Karpas-422 (cell line): ENCODE measurements at regions not wholly inside any gene's neighbourhood (a gene's known extent, or its start where the extent isn't known, plus 50 kb on each side); places are given as distances from the start of the nearest gene placed in this dataset.

ENCODE experiments used
- DNase-seq: peaks from one replicate; pipeline ENCODE4 v3.0.0-alpha.2; 2015
- H2AFZ ChIP-seq: fragments of 200-600 bp; sonication (generic); 2 replicates; pipeline ENCODE4 v1.6.1; 2014; ENCODE audit warnings: antibody characterized with exemption, low read length, mixed read lengths
- H3K27ac ChIP-seq: fragments of 200-600 bp; sonication (generic); 2 replicates; pipeline ENCODE4 v1.5.1; 2014; ENCODE audit warnings: mild to moderate bottlenecking, low read length, moderate library complexity
- H3K27me3 ChIP-seq: fragments of 200-600 bp; sonication (generic); 2 replicates; pipeline ENCODE4 v1.6.1; 2014; ENCODE audit warnings: low read length, mixed read lengths
- H3K36me3 ChIP-seq: fragments of 200-600 bp; sonication (generic); 2 replicates; pipeline ENCODE4 v1.6.1; 2014; ENCODE audit warnings: low read length, mixed read lengths; ENCODE audit not compliant: insufficient read depth
- H3K4me1 ChIP-seq: fragments of 200-600 bp; sonication (generic); 2 replicates; pipeline ENCODE4 v1.6.1; 2014; ENCODE audit warnings: mild to moderate bottlenecking, low read length, mixed read lengths
- H3K4me2 ChIP-seq: fragments of 200-600 bp; sonication (generic); 2 replicates; pipeline ENCODE4 v1.6.1; 2014; ENCODE audit warnings: low read length, low read depth, mild to moderate bottlenecking; ENCODE audit not compliant: poor library complexity, severe bottlenecking
- H3K4me3 ChIP-seq: fragments of 200-600 bp; sonication (generic); 2 replicates; pipeline ENCODE4 v1.5.1; 2014; ENCODE audit warnings: mild to moderate bottlenecking, antibody characterized with exemption, low read length, mixed read lengths
- H3K79me2 ChIP-seq: fragments of 200-600 bp; sonication (generic); 2 replicates; pipeline ENCODE4 v1.6.1; 2014; ENCODE audit warnings: mild to moderate bottlenecking, low read length, mixed read lengths
- H3K9ac ChIP-seq: fragments of 200-600 bp; sonication (generic); 2 replicates; pipeline ENCODE4 v1.6.0; 2014; ENCODE audit warnings: low read length
- H3K9me2 ChIP-seq: fragments of 200-600 bp; sonication (generic), shearing (Covaris generic); replicated peaks from 2 replicates; pipeline ENCODE4 v1.6.0; 2014; ENCODE audit warnings: mild to moderate bottlenecking, low read length, moderate library complexity; ENCODE audit not compliant: insufficient read depth
- H3K9me3 ChIP-seq: fragments of 300-700, 200-600 bp; sonication (generic); 2 replicates; pipeline ENCODE4 v1.6.1; 2014; ENCODE audit warnings: low read length, mixed read lengths
- H4K20me1 ChIP-seq: fragments of 200-600 bp; sonication (generic); 2 replicates; pipeline ENCODE4 v1.6.1; 2014; ENCODE audit warnings: mild to moderate bottlenecking, antibody characterized with exemption, low read length, low read depth; ENCODE audit not compliant: insufficient read depth

DNA sequence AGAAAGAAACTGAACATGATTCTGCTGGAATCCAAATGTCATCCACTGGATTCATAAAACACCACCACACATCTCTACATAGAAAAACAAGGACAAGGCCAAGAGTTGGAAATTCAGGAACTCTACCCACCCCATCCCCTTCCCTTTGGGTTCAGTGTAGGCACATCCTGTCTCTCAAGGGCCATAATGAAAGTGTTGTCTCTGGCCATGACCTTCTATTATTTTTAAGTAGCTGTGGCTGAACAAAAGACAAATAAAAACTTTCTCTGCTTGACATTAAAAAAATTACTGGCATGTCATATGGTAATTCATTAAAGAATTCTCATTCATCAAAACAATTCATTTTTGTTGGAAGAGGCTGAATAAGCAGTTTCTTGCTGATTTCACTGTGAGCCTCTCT is 54.9 kb upstream of the ZBTB18 start:
- no peaks in the 10 kb centered on the region for H3K4me1 ChIP-seq
- H3K4me3 ChIP-seq: no peak overlapping the region
- no peaks in the 10 kb centered on the region for H3K9me2 ChIP-seq
- H3K27me3 ChIP-seq: no peaks in the 10 kb centered on the region
- H2AFZ ChIP-seq: no peak overlapping the region
- no peaks in the 10 kb centered on the region for H3K9me3 ChIP-seq
- H4K20me1 ChIP-seq: no peaks in the 10 kb centered on the region
- no peak overlapping the region for H3K9ac ChIP-seq
- no peaks in the 10 kb centered on the region for H3K36me3 ChIP-seq
- no peak for DNase-seq
- no peaks in the 10 kb centered on the region for H3K79me2 ChIP-seq
- no peak overlapping the region for H3K4me2 ChIP-seq
- H3K27ac ChIP-seq: no peak overlapping the region

DNA sequence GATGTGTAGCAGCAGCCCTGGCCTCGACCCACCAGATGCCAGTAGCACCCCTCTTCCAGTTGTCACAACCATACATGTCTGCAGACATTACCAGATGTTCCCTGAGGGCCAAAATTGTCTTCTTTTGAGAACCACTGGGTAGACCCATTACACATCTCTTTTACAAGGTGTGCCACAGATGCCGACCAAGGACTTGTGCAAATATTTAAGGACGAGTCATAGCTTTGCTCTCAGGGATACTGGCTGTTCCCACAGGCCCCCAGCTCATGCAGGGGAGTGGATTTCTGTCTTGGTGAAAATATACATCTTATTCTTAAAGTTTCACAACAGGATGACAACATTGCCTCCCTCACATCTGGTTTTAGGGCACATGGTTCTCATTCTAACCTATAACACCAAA is 59.4 kb upstream of the ZBTB18 start:
- Histone ChIP-seq H4K20me1 (no peaks in the 10 kb centered on the region), H3K4me1 (no peaks in the 10 kb centered on the region), H2AFZ (no peak overlapping the region), H3K9me3 (no peaks in the 10 kb centered on the region), H3K27me3 (no peaks in the 10 kb centered on the region), H3K4me3 (no peak overlapping the region), H3K9ac (no peak overlapping the region), H3K9me2 (no peaks in the 10 kb centered on the region), H3K79me2 (no peaks in the 10 kb centered on the region), H3K4me2 (no peak overlapping the region), H3K36me3 (no peaks in the 10 kb centered on the region), H3K27ac (no peak overlapping the region)
- DNase-seq: no peak

DNA sequence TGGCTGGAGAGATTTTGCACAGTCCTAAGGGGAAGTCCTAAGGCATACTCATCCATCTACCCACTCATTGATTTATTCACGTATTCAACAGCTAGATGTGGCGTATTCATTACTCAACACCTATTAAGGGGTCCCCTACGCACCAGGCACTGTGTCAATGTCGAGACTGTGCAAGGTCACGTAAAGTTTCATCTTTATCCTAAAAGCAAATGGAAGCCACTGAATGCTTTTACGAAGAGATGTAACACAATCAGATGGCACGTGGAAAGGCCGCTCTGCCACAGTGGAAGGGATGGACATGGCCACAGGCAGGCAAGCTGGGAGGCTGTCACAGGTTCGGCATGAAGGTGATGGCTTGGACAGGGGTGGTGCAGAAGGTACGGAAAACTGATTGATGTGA is 66.3 kb upstream of the ZBTB18 start:
- H3K27me3 ChIP-seq: no peaks in the 10 kb centered on the region
- H3K4me2 ChIP-seq: no peak overlapping the region
- H3K9me2 ChIP-seq: no peaks in the 10 kb centered on the region
- H3K9ac ChIP-seq: no peak overlapping the region
- H2AFZ ChIP-seq: no peak overlapping the region
- no peak overlapping the region for H3K4me3 ChIP-seq
- no peaks in the 10 kb centered on the region for H3K4me1 ChIP-seq
- no peaks in the 10 kb centered on the region for H3K36me3 ChIP-seq
- no peaks in the 10 kb centered on the region for H4K20me1 ChIP-seq
- H3K9me3 ChIP-seq: no peaks in the 10 kb centered on the region
- H3K27ac ChIP-seq: no peak overlapping the region
- H3K79me2 ChIP-seq: no peaks in the 10 kb centered on the region
- no peak for DNase-seq

DNA sequence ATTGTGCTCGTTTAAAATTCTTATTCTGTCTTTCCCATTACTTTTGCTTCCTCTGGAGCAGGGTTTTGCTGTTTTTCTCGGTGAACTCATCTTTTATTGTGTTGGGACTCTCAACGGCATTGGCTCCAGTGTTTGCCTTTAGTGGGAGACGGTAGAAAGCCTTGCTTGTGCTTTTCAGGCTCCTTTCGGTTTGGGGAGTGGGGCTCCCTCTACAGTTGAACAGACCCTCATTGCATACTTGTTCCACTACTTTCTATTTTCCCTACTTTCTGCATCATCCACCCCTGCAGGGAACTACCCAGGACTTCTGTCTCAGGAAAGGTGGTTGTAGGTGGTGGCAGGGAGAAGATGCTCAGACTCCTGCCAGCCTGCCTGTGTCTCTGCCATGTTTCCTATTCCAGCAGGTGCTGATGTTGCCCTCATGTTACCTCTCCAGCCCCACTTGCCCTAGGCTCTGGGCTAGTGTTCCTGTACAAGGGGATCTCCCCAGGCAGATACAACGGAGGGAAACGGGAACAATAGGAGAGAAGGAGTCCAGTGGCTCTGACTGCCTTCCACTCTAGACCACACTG is 68.5 kb upstream of the ZBTB18 start:
- Histone ChIP-seq H3K9ac (no peak overlapping the region), H3K27ac (no peak overlapping the region), H3K4me3 (no peak overlapping the region), H3K36me3 (no peaks in the 10 kb centered on the region), H4K20me1 (no peaks in the 10 kb centered on the region), H3K9me2 (no peaks in the 10 kb centered on the region), H3K4me2 (no peak overlapping the region), H2AFZ (no peak overlapping the region), H3K4me1 (no peaks in the 10 kb centered on the region), H3K27me3 (no peaks in the 10 kb centered on the region), H3K9me3 (no peaks in the 10 kb centered on the region), H3K79me2 (no peaks in the 10 kb centered on the region)
- no peak for DNase-seq

DNA sequence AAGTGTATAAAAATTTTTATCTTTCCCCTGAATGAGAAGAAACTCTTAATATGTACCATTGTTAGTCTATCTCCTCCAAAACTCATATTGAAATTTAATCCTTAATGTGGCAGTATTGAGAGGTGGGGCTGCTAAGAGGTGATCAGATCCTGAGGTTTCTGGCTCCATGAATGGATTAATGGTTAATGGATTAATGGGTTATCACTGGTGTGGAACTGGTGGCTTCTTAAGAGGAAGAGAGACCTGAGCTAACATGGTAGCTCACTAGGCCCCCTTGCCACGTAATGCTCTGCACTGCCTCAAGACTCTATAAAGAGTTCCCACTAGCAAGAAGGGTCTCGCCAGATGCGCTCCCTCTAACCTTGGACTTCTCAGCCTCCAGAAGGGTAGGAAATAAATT is 70.6 kb upstream of the ZBTB18 start:
- no peaks in the 10 kb centered on the region for H3K79me2 ChIP-seq
- no peaks in the 10 kb centered on the region for H3K27me3 ChIP-seq
- no peaks in the 10 kb centered on the region for H3K36me3 ChIP-seq
- H3K9me2 ChIP-seq: no peaks in the 10 kb centered on the region
- H3K9ac ChIP-seq: no peak overlapping the region
- H2AFZ ChIP-seq: no peak overlapping the region
- H3K27ac ChIP-seq: no peak overlapping the region
- H3K4me1 ChIP-seq: no peaks in the 10 kb centered on the region
- no peaks in the 10 kb centered on the region for H3K9me3 ChIP-seq
- H3K4me2 ChIP-seq: no peak overlapping the region
- no peak overlapping the region for H3K4me3 ChIP-seq
- no peak for DNase-seq
- no peaks in the 10 kb centered on the region for H4K20me1 ChIP-seq

DNA sequence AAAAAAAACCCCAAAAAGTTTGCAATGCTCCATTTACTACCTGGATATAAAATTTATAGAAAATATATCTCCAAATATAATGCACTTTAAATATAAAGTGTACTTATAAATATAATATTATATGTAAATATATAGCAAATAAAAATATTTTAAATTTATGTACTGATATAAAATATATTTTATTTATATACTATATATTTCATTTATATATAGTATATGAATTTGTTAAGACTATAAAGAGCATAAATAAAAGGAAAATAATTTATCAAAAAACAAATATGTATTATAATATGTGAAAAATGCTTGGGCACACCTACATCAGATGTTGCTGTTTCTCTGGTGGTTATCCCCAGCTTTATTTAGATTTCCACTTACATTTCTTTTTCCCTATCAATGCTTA is 71.0 kb upstream of the ZBTB18 start:
- H3K4me2 ChIP-seq: no peak overlapping the region
- H3K27me3 ChIP-seq: no peaks in the 10 kb centered on the region
- H3K79me2 ChIP-seq: no peaks in the 10 kb centered on the region
- H4K20me1 ChIP-seq: no peaks in the 10 kb centered on the region
- DNase-seq: no peak
- H3K4me3 ChIP-seq: no peak overlapping the region
- H3K36me3 ChIP-seq: no peaks in the 10 kb centered on the region
- no peaks in the 10 kb centered on the region for H3K9me3 ChIP-seq
- H3K27ac ChIP-seq: no peak overlapping the region
- H3K9ac ChIP-seq: no peak overlapping the region
- H3K9me2 ChIP-seq: no peaks in the 10 kb centered on the region
- no peak overlapping the region for H2AFZ ChIP-seq
- no peaks in the 10 kb centered on the region for H3K4me1 ChIP-seq

DNA sequence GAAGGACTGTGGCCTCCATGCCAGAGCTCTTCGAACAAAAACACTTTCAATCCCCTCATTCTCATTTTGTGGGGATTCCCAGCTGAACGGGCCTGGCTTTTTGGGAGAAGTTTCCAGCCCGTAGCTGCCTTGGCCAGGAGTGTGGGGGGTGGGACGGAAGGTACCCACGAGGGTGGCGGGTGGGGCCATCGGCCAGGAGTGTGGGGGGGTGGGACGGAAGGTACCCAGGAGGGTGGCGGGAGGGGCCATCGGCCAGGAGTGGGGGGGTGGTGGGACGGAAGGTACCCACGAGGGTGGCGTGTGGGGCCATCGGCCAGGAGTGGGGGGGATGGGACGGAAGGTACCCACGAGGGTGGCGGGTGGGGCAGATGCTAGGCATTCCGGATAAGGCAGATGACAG is 71.7 kb upstream of the ZBTB18 start:
- Histone ChIP-seq H3K79me2 (no peaks in the 10 kb centered on the region), H3K4me2 (no peak overlapping the region), H3K4me3 (no peak overlapping the region), H3K4me1 (no peaks in the 10 kb centered on the region), H3K9me3 (no peaks in the 10 kb centered on the region), H3K27ac (no peak overlapping the region), H3K9me2 (no peaks in the 10 kb centered on the region), H3K27me3 (no peaks in the 10 kb centered on the region), H2AFZ (no peak overlapping the region), H3K36me3 (no peaks in the 10 kb centered on the region), H3K9ac (no peak overlapping the region), H4K20me1 (no peaks in the 10 kb centered on the region)
- no peak for DNase-seq

DNA sequence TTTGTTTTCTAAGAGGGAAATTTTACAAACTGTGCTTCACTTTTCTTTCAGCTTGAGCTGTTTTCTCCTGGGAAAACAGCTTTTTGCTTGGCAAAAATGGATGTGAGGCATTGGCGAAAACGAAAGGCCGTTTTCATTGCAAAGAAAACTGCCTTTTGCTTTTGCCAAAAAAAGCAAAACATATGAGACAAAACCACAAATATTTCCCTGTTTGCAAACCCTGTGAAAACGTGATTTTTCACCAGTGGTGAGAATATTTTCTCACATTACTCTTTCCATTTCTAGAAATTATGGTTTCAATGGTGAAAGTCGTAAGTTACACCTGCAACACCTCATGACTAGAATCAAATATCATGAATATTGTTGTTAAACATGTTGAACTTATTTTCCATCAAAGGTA is 74.0 kb upstream of the ZBTB18 start:
- no peaks in the 10 kb centered on the region for H4K20me1 ChIP-seq
- no peaks in the 10 kb centered on the region for H3K9me2 ChIP-seq
- no peak for DNase-seq
- no peaks in the 10 kb centered on the region for H3K4me1 ChIP-seq
- H3K27me3 ChIP-seq: no peaks in the 10 kb centered on the region
- H3K27ac ChIP-seq: no peak overlapping the region
- H3K9me3 ChIP-seq: no peaks in the 10 kb centered on the region
- no peak overlapping the region for H3K4me3 ChIP-seq
- no peaks in the 10 kb centered on the region for H3K79me2 ChIP-seq
- no peak overlapping the region for H3K4me2 ChIP-seq
- H3K9ac ChIP-seq: no peak overlapping the region
- H3K36me3 ChIP-seq: no peaks in the 10 kb centered on the region
- no peak overlapping the region for H2AFZ ChIP-seq
